H1 (cell line): ENCODE measurements at regions not wholly inside any gene's neighbourhood (a gene's known extent, or its start where the extent isn't known, plus 50 kb on each side); places are given as distances from the start of the nearest gene placed in this dataset.

ENCODE experiments used
- ATF2 ChIP-seq: IDR thresholded peaks from 2 replicates; pipeline ENCODE4 v1.6.1; 2012; ENCODE audit warnings: low read length, inconsistent platforms
- CHD2 ChIP-seq: IDR thresholded peaks from 2 replicates; pipeline ENCODE4 v1.6.1; 2012; ENCODE audit warnings: low read length, improper control_type of control experiment
- CREB1 ChIP-seq: IDR thresholded peaks from 2 replicates; pipeline ENCODE4 v1.6.1; 2012; ENCODE audit warnings: inconsistent platforms
- CTCF ChIP-seq, 3 experiments: IDR thresholded peaks; 1 replicate in 2 of 3; 2 replicates in 1 of 3; pipeline versions ENCODE4 v1.5.1 to v1.6.1; 2011; ENCODE audit warnings: low read length in 3 of 3, mild to moderate bottlenecking in 3 of 3, inconsistent platforms in 2 of 3, low read depth in 1 of 3, moderate library complexity in 1 of 3; ENCODE audit not compliant: insufficient read depth in 1 of 3; ENCODE audit errors: control extremely low read depth in 1 of 3
- EZH2 ChIP-seq: fragments of 200-600 bp; sonication (generic); IDR thresholded peaks from 2 replicates; pipeline ENCODE4 v1.7.1; 2012; ENCODE audit warnings: low read depth, mild to moderate bottlenecking, moderate library complexity, low read length, inconsistent platforms; ENCODE audit not compliant: severe bottlenecking
- GABPA ChIP-seq: IDR thresholded peaks from 2 replicates; pipeline ENCODE4 v1.6.1; 2011; ENCODE audit warnings: mild to moderate bottlenecking, low read length, moderate library complexity, borderline replicate concordance; ENCODE audit not compliant: insufficient read depth
- KDM5A ChIP-seq: fragments of 200-600 bp; IDR thresholded peaks from 2 replicates; pipeline ENCODE4 v1.7.1; 2012; ENCODE audit warnings: mild to moderate bottlenecking, low read length, inconsistent platforms, mixed read lengths
- POLR2A ChIP-seq, 2 experiments: IDR thresholded peaks; 1 replicate in 1 of 2; 2 replicates in 1 of 2; pipeline ENCODE4 v1.6.1; 2011; ENCODE audit warnings: low read depth in 2 of 2, low read length in 2 of 2, mild to moderate bottlenecking in 2 of 2; ENCODE audit errors: control extremely low read depth in 1 of 2

GRCh38 chr5:113675166-113675565 lies 161.7 kb downstream of the YTHDC2 start:
- TF ChIP-seq EZH2 (no peak), CHD2 (no peak), POLR2A (IDR thresholded peaks at IDR 0.05; ENCODE audit: control extremely low read depth in 1 of 2, low read depth in 2 of 2, low read length in 2 of 2) (no peak), CTCF (IDR thresholded peaks at IDR 0.05; ENCODE audit: control extremely low read depth in 1 of 3, insufficient read depth in 1 of 3, low read depth in 1 of 3, low read length in 3 of 3) (no peak), GABPA (no peak), CREB1 (no peak), ATF2 (no peak), KDM5A (no peak)
